ENCODE measurements at regions not wholly inside any gene's neighbourhood (a gene's known extent, or its start where the extent isn't known, plus 50 kb on each side); places are given as distances from the start of the nearest gene placed in this dataset.

DNA sequence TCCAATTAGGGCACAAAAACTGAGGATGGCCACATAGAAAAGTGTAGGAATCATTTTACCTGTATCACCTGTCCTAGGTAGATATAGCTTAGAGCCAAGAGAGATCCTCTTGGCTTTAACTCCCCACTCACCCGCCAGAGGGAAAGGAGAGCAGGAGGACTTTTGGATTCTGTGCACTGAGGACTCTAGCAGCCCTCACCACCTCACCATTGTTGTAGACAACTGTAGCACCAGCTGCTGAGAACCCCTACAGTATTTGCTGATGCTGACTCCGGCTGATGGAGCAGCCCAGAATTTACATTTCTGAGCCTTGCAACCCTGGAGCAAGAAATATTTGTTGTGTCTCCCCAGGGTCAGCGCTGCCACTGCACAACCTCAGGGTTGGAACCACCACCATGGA lies 2044.4 kb downstream of the OLFM4 start:
- Histone ChIP-seq H3K27me3 (ENCODE audit: low read length) (no peaks in the 10 kb centered on the region), H3K9me2 (replicated peaks; ENCODE audit: low read length) (no peaks in the 10 kb centered on the region), H4K20me1 (ENCODE audit: low read length) (no peaks in the 10 kb centered on the region), H3K36me3 (ENCODE audit: low read depth, low read length) (no peaks in the 10 kb centered on the region), H3K4me2 (ENCODE audit: low read length) (no peak overlapping the region), H3K9me3 (ENCODE audit: low read length) (no peaks in the 10 kb centered on the region), H2AFZ (ENCODE audit: low read length) (no peak overlapping the region), H3K79me2 (ENCODE audit: low read length) (no peaks in the 10 kb centered on the region), H3F3A (ENCODE audit: low read length, unreplicated experiment) (no peaks in the 10 kb centered on the region), H3K4me3 (ENCODE audit: low read length) (no peak overlapping the region), H3K27ac (ENCODE audit: low read length) (no peak overlapping the region), H3K9ac (ENCODE audit: low read length) (no peak overlapping the region), H3K4me1 (ENCODE audit: insufficient read depth, low read length) (no peaks in the 10 kb centered on the region)
- POLR2A ChIA-PET (ENCODE audit: unreplicated experiment): interaction anchor here (0.5 kb wide), 1 partner anchor 669 kb away, joined by 9 read pairs; no protein-coding TSS in a partner anchor
- TF ChIP-seq EZH2 (IDR thresholded peaks at IDR 0.05; ENCODE audit: low read length, unreplicated experiment) (no peak), EZH2phosphoT487 (IDR thresholded peaks at IDR 0.05; ENCODE audit: borderline replicate concordance, low read length) (no peak)
- DNase-seq (no peak), ATAC-seq (no peak)
- no TSS peak for BruUV-seq (replicated peaks)
- intact Hi-C loops (cut with micrococcal nuclease): no loop called here
- CTCF ChIA-PET: no interaction called here

DNA sequence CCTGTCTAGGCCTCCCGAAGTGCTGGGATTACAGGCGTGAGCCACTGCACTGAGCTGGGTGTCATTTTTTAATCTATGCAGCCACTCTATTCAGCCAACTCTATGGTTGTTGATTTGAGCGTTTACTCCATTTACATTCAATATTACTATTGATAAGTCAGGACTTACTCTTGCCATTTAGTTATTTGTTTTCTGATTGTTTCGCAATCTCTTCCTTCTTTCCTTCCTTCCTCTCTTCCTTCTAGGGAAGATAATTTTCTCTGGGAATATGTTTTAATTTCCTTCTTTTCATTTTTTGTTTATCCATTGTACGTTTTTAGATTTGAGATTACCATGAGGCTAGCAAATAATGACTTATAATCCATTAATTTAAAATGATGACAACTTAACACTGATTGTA lies 2056.0 kb downstream of the OLFM4 start:
- no peaks in the 10 kb centered on the region for H3F3A ChIP-seq (ENCODE audit: low read length, unreplicated experiment)
- DNase-seq (no peak), ATAC-seq (no peak)
- no peak overlapping the region for H3K9ac ChIP-seq (ENCODE audit: low read length)
- CTCF ChIA-PET: no interaction called here
- H3K4me1 ChIP-seq (ENCODE audit: insufficient read depth, low read length): no peaks in the 10 kb centered on the region
- intact Hi-C loops (cut with micrococcal nuclease): no loop called here
- POLR2A ChIA-PET (ENCODE audit: unreplicated experiment): no interaction called here
- no peaks in the 10 kb centered on the region for H4K20me1 ChIP-seq (ENCODE audit: low read length)
- H3K79me2 ChIP-seq (ENCODE audit: low read length): no peaks in the 10 kb centered on the region
- H2AFZ ChIP-seq (ENCODE audit: low read length): no peak overlapping the region
- no peaks in the 10 kb centered on the region for H3K9me3 ChIP-seq (ENCODE audit: low read length)
- no peak overlapping the region for H3K4me2 ChIP-seq (ENCODE audit: low read length)
- no peaks in the 10 kb centered on the region for H3K36me3 ChIP-seq (ENCODE audit: low read depth, low read length)
- BruUV-seq (replicated peaks): no TSS peak
- H3K4me3 ChIP-seq (ENCODE audit: low read length): no peak overlapping the region
- TF ChIP-seq EZH2 (IDR thresholded peaks at IDR 0.05; ENCODE audit: low read length, unreplicated experiment) (no peak), EZH2phosphoT487 (IDR thresholded peaks at IDR 0.05; ENCODE audit: borderline replicate concordance, low read length) (no peak), CTCF (conservative IDR thresholded peaks at IDR 0.05; ENCODE audit: low read depth, low read length) (no peak)
- H3K27me3 ChIP-seq (ENCODE audit: low read length): no peaks in the 10 kb centered on the region
- H3K9me2 ChIP-seq (replicated peaks; ENCODE audit: low read length): no peaks in the 10 kb centered on the region
- H3K27ac ChIP-seq (ENCODE audit: low read length): no peak overlapping the region

DNA sequence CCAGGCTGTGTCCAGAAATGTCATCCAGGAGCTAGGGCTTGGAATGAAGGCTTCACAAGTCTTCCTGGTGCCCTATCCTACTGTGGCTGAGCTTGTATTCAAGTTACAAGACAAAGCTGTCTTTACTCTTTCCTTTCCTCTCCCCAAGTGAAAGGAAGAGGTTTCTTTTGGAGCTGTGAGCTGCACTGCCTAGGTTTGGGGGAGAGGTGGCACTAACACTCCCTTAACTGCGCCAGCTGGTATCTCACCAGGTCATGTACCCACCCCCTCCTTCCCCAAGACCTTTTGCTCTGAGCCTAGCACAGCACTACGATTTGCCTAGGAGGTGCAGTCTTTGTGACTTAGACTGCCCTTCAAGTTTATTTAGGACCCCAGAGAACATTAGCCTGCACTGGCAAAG lies 2053.6 kb upstream of the PRR20A start:
- no peaks in the 10 kb centered on the region for H3F3A ChIP-seq (ENCODE audit: low read length, unreplicated experiment)
- POLR2A ChIA-PET (ENCODE audit: unreplicated experiment): no interaction called here

More for the DNA sequence above, 2053.6 kb upstream of the PRR20A start:
- BruUV-seq (replicated peaks): no TSS peak
- Histone ChIP-seq H3K4me3 (ENCODE audit: low read length) (no peak overlapping the region), H3K9me2 (replicated peaks; ENCODE audit: low read length) (no peaks in the 10 kb centered on the region), H3K79me2 (ENCODE audit: low read length) (no peaks in the 10 kb centered on the region), H2AFZ (ENCODE audit: low read length) (no peak overlapping the region), H3K36me3 (ENCODE audit: low read depth, low read length) (no peaks in the 10 kb centered on the region), H3K4me1 (ENCODE audit: insufficient read depth, low read length) (no peaks in the 10 kb centered on the region), H3K27ac (ENCODE audit: low read length) (no peak overlapping the region), H3K9me3 (ENCODE audit: low read length) (no peaks in the 10 kb centered on the region), H3K9ac (ENCODE audit: low read length) (no peak overlapping the region), H3K4me2 (ENCODE audit: low read length) (no peak overlapping the region), H3K27me3 (ENCODE audit: low read length) (no peaks in the 10 kb centered on the region), H4K20me1 (ENCODE audit: low read length) (no peaks in the 10 kb centered on the region)
- intact Hi-C loops (cut with micrococcal nuclease): no loop called here
- CTCF ChIA-PET: no interaction called here
- DNase-seq (no peak), ATAC-seq (no peak)
- TF ChIP-seq EZH2 (IDR thresholded peaks at IDR 0.05; ENCODE audit: low read length, unreplicated experiment) (no peak), EZH2phosphoT487 (IDR thresholded peaks at IDR 0.05; ENCODE audit: borderline replicate concordance, low read length) (no peak), CTCF (conservative IDR thresholded peaks at IDR 0.05; ENCODE audit: low read depth, low read length) (no peak)

Data from PC-3 (cell line).